ENCODE measurements at regions not wholly inside any gene's neighbourhood (a gene's known extent, or its start where the extent isn't known, plus 50 kb on each side); places are given as distances from the start of the nearest gene placed in this dataset.
"Not testable (repeated sequence)": the region's sequence is repeated elsewhere in the genome, so short reads cannot be mapped to it uniquely, and the experiment has no call there.

GRCh38 chr4:177255359-177255758, 54.3 kb upstream of the NEIL3 start:
- no peak for DNase-seq (ENCODE audit: low spot score)
- in situ Hi-C loops (cut with HindIII; ENCODE audit: low sequenced_read_pairs): no loop called here

GRCh38 chr4:177256950-177257349, 52.7 kb upstream of the NEIL3 start:
- in situ Hi-C loops (cut with HindIII; ENCODE audit: low sequenced_read_pairs): no loop called here

GRCh38 chr4:177259466-177259865, 50.2 kb upstream of the NEIL3 start:
- DNase-seq (ENCODE audit: low spot score); in situ Hi-C loops (cut with HindIII; ENCODE audit: low sequenced_read_pairs): not testable (repeated sequence)

More at GRCh38 chr4:177256950-177257349, 52.7 kb upstream of the NEIL3 start:
- DNase-seq (ENCODE audit: low spot score): no peak
